ENCODE measurements at regions not wholly inside any gene's neighbourhood (a gene's known extent, or its start where the extent isn't known, plus 50 kb on each side); places are given as distances from the start of the nearest gene placed in this dataset.
A peak's percentile ranks its signal among the peaks of the same experiment; 100 is the strongest.

GRCh38 chr22:23522623-23523251 is 57.4 kb downstream of the IGLL1 start:
- Histone ChIP-seq H4K5ac (ENCODE audit: low read depth, low read length) (no peak overlapping the region; the same call in 1 of the 2 replicates), H3K79me1 (ENCODE audit: low read depth in 1 of 2, low read length in 2 of 2) (no peaks in the 10 kb centered on the region), H3K9me1 (ENCODE audit: insufficient read depth, low read length) (no peaks in the 10 kb centered on the region), H2AK5ac (ENCODE audit: low read depth, low read length) (no peak overlapping the region; the same call in 1 of the 2 replicates), H2AK9ac (replicated peaks; ENCODE audit: low read depth, low read length, poor library complexity) (no peak overlapping the region), H3K56ac (ENCODE audit: extremely low read depth, insufficient read depth, low read length) (no peak overlapping the region), H3K9ac (ENCODE audit: low read depth, low read length) (no peak overlapping the region), H3K4ac (ENCODE audit: low read depth, low read length) (0 out of 2 replicates have a peak overlapping the region, but pooled peaks have one; percentile 3), H3K27me3 (ENCODE audit: control insufficient read depth, insufficient read depth, low read length) (no peaks in the 10 kb centered on the region), H2AFZ (replicated peaks; ENCODE audit: low read length, poor library complexity) (peak overlapping the region; percentile 82), H4K20me1 (ENCODE audit: insufficient read depth, low read length) (no peaks in the 10 kb centered on the region), H2BK5ac (ENCODE audit: low read depth, low read length, poor library complexity, severe bottlenecking) (no peak overlapping the region), H3K23ac (ENCODE audit: low read depth, low read length) (no peak overlapping the region), H2BK120ac (ENCODE audit: low read depth, low read length) (no peak overlapping the region; the same call in 1 of the 2 replicates), H4K91ac (ENCODE audit: insufficient read depth, low read depth, low read length) (no peak overlapping the region), H3K4me3 (ENCODE audit: insufficient read depth, low read depth, low read length) (no peak overlapping the region), H3K9me3 (ENCODE audit: control insufficient read depth, insufficient read depth, low read length) (no peaks in the 10 kb centered on the region), H3K36me3 (ENCODE audit: control insufficient read depth, insufficient read depth, low read length) (no peaks in the 10 kb centered on the region), H3K4me2 (ENCODE audit: low read depth, low read length) (no peak overlapping the region; the same call in 1 of the 2 replicates), H3K14ac (replicated peaks; ENCODE audit: low read depth, low read length) (no peak overlapping the region), H4K8ac (ENCODE audit: low read depth in 2 of 2, low read length in 2 of 2) (peak overlapping the region; percentile 10 to 49; a peak in 1 of 4 replicates), H3K4me1 (ENCODE audit: control insufficient read depth, insufficient read depth, low read length) (peaks cover 9% of the 10 kb centered on the region), H3K27ac (ENCODE audit: insufficient read depth, low read length) (no peak overlapping the region), H3K18ac (ENCODE audit: low read depth, low read length) (no peak overlapping the region), H2BK15ac (ENCODE audit: low read depth, low read length) (no peak overlapping the region), H2BK20ac (ENCODE audit: low read depth, low read length) (no peak overlapping the region)
- dilution Hi-C loops (cut with HindIII; ENCODE audit: low sequenced_read_pairs, unreplicated experiment) (no loop called here), intact Hi-C loops (cut with micrococcal nuclease) (loop anchor here (5.0 kb wide), 1 partner anchor 120 kb away; no protein-coding TSS in a partner anchor), in situ Hi-C loops (cut with MboI; ENCODE audit: low sequenced_read_pairs) (loop anchor here (10.0 kb wide), 1 partner anchor 322 kb away; no protein-coding TSS in a partner anchor)
- ChIA-PET POLR2A (ENCODE audit: unreplicated experiment) (no interaction called here), CTCF (no interaction called here)
- BruUV-seq (replicated peaks), result no TSS peak
- DNase-seq (no peak), ATAC-seq (ENCODE audit: low read depth) (no peak)
- TF ChIP-seq CHD1 (IDR thresholded peaks at IDR 0.05; ENCODE audit: low read depth, low read length), result no peak
- TF ChIP-seq USF2 (IDR thresholded peaks at IDR 0.05; ENCODE audit: low read depth, low read length), result no peak
- TF ChIP-seq MAZ (IDR thresholded peaks at IDR 0.05; ENCODE audit: borderline replicate concordance, low read depth, low read length), result no peak
- TF ChIP-seq FOS (IDR thresholded peaks at IDR 0.05; ENCODE audit: low read depth, low read length), result no peak
- WGBS, 2 experiments (ENCODE audit: extremely low coverage in 2 of 2, insufficient read length in 1 of 2), result 5% methylated on average over 10 of the region's 38 CpGs; no CpG with 5 or more reads in 1 of the 2 experiments

Data from IMR-90 (cell line).